Vagina (tissue), 2 donors: ENCODE measurements at regions not wholly inside any gene's neighbourhood (a gene's known extent, or its start where the extent isn't known, plus 50 kb on each side); places are given as distances from the start of the nearest gene placed in this dataset.

Source experiments
- DNase-seq, 2 donors: peaks; one replicate each; pipeline ENCODE4 v3.0.0-alpha.2; 2017; ENCODE audit errors: extremely low spot score in 2 of 2
- H3K27ac ChIP-seq: fragments of 200-600 bp; sonication (generic); one replicate; pipeline ENCODE4 v1.5.1; 2019
- H3K27me3 ChIP-seq: fragments of 200-600 bp; sonication (generic); one replicate; pipeline ENCODE4 v1.5.1; 2019
- H3K36me3 ChIP-seq, 2 donors: fragments of 200-600 bp; sonication (generic); one replicate each; pipeline ENCODE4 v1.5.1; 2017 to 2019
- H3K4me1 ChIP-seq: fragments of 200-600 bp; sonication (generic); one replicate; pipeline ENCODE4 v1.5.1; 2019
- H3K4me3 ChIP-seq, 2 donors: fragments of 200-600 bp; sonication (generic); 1 replicate in 1 of 2; 2 replicates in 1 of 2; pipeline ENCODE4 v1.5.1; 2016 to 2019
- H3K9me3 ChIP-seq: fragments of 200-600 bp; sonication (generic); one replicate; pipeline ENCODE4 v1.5.1; 2019
- POLR2A ChIP-seq, 2 donors: fragments of 450-650 bp; IDR thresholded peaks; one replicate each; pipeline ENCODE4 v1.6.1; 2017; ENCODE audit warnings: antibody characterized with exemption in 2 of 2, mild to moderate bottlenecking in 2 of 2, moderate library complexity in 2 of 2
- POLR2AphosphoS5 ChIP-seq, 2 donors: sonication (generic); formaldehyde crosslinking; IDR thresholded peaks; one replicate each; pipeline ENCODE4 v1.9.0; 2017; ENCODE audit warnings: antibody characterized with exemption in 2 of 2, mild to moderate bottlenecking in 2 of 2, low read depth in 1 of 2; ENCODE audit not compliant: insufficient read depth in 1 of 2
- intact Hi-C: fragments of 100-400 bp; cut with DNase I; formaldehyde crosslinking; loops from one replicate; pipeline ENCODE4 v1.15.1; 2023
- TF ChIP-seq, protein P1 (sequence below), 3 experiments: fragments of 450-650 bp in 2 of 3; fragments of 200-600 bp in 1 of 3; sonication (generic) in 1 of 3; IDR thresholded peaks; one replicate each; pipeline ENCODE4 v1.5.1; 2017 to 2019; ENCODE audit warnings: antibody characterized with exemption in 3 of 3, mild to moderate bottlenecking in 2 of 3, moderate library complexity in 2 of 3

GRCh38 chr9:93829271-93830011 is 125.7 kb downstream of the BARX1 start:
- no peak overlapping the region for H3K27ac ChIP-seq

GRCh38 chr9:93828331-93829097 is 126.6 kb downstream of the BARX1 start:
- Histone ChIP-seq H3K27ac (no peak overlapping the region), H3K27me3 (no peaks in the 10 kb centered on the region), H3K36me3 (no peaks in the 10 kb centered on the region), H3K9me3 (no peaks in the 10 kb centered on the region), H3K4me3 (no peak overlapping the region), H3K4me1 (peaks cover 9% of the 10 kb centered on the region)
- DNase-seq: peak in 1 of 2 donors; percentile 65
- TF ChIP-seq POLR2AphosphoS5 (IDR thresholded peaks at IDR 0.05; ENCODE audit: insufficient read depth in 1 of 2, low read depth in 1 of 2) (no peak), POLR2A (IDR thresholded peaks at IDR 0.05) (no peak)
- TF ChIP-seq, protein P1, sequence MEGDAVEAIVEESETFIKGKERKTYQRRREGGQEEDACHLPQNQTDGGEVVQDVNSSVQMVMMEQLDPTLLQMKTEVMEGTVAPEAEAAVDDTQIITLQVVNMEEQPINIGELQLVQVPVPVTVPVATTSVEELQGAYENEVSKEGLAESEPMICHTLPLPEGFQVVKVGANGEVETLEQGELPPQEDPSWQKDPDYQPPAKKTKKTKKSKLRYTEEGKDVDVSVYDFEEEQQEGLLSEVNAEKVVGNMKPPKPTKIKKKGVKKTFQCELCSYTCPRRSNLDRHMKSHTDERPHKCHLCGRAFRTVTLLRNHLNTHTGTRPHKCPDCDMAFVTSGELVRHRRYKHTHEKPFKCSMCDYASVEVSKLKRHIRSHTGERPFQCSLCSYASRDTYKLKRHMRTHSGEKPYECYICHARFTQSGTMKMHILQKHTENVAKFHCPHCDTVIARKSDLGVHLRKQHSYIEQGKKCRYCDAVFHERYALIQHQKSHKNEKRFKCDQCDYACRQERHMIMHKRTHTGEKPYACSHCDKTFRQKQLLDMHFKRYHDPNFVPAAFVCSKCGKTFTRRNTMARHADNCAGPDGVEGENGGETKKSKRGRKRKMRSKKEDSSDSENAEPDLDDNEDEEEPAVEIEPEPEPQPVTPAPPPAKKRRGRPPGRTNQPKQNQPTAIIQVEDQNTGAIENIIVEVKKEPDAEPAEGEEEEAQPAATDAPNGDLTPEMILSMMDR (IDR thresholded peaks at IDR 0.05): no peak
- intact Hi-C loops: no loop called here

More at GRCh38 chr9:93829271-93830011, 125.7 kb downstream of the BARX1 start:
- intact Hi-C loops: no loop called here
- Histone ChIP-seq H3K9me3 (no peaks in the 10 kb centered on the region), H3K4me1 (peaks cover 9% of the 10 kb centered on the region), H3K4me3 (no peak overlapping the region), H3K36me3 (no peaks in the 10 kb centered on the region), H3K27me3 (no peaks in the 10 kb centered on the region)
- TF ChIP-seq POLR2AphosphoS5 (IDR thresholded peaks at IDR 0.05; ENCODE audit: insufficient read depth in 1 of 2, low read depth in 1 of 2) (no peak), POLR2A (IDR thresholded peaks at IDR 0.05) (no peak)
- TF ChIP-seq, protein P1 (IDR thresholded peaks at IDR 0.05): no peak
- no peak for DNase-seq

- intact Hi-C loops: no loop called here
- H3K27me3 ChIP-seq: no peaks in the 10 kb centered on the region
- no peak overlapping the region for H3K27ac ChIP-seq
- H3K9me3 ChIP-seq: no peaks in the 10 kb centered on the region
- H3K4me3 ChIP-seq: peak overlapping the region; percentile 22 to 34
- no peaks in the 10 kb centered on the region for H3K36me3 ChIP-seq
- TF ChIP-seq, protein P1 (IDR thresholded peaks at IDR 0.05): peak in 2 of 3 experiments; percentile 50 to 52
- no peak for TF ChIP-seq POLR2AphosphoS5 (IDR thresholded peaks at IDR 0.05; ENCODE audit: insufficient read depth in 1 of 2, low read depth in 1 of 2)
- peak in 1 of 2 donors; percentile 29 for DNase-seq
- H3K4me1 ChIP-seq: peaks cover 9% of the 10 kb centered on the region
Observed at GRCh38 chr9:93827545-93828330, 127.4 kb downstream of the BARX1 start.

DNA sequence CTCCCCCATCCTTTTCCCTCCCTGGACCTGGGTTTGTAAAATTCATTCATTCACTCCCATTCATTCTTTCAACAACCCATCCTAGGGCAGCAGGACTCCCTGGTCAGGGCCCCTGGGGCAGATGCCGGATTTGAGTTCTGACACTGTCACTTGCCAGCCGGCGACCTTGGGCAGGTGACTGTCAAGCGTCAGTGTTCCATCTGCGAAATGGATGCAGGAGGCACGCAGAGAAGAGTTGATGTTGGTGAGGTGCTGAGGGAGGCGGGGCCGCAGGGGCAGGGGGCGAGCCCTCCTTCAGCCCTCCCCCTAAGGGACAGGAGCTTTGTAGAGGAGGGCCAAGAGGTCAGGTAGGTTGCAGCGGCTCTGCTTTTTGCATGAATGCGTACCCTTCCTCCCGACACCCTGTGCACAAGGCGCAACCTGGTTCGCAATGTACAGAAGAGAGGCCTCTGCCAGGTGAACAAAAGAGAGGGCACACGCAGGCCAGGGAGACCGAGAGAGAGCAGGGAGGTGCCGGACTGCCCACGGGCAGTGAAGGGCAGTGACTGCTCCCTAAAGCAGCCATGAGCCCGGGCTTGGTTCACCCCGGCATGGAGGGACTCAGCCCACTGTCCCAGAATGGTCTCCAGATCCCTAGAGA is 128.1 kb downstream of the BARX1 start:
- Histone ChIP-seq H3K27ac (no peak overlapping the region), H3K36me3 (no peaks in the 10 kb centered on the region), H3K9me3 (no peaks in the 10 kb centered on the region), H3K27me3 (no peaks in the 10 kb centered on the region), H3K4me3 (peak overlapping the region in 1 of 2 donors; percentile 34), H3K4me1 (peaks cover 9% of the 10 kb centered on the region)
- no peak for TF ChIP-seq POLR2AphosphoS5 (IDR thresholded peaks at IDR 0.05; ENCODE audit: insufficient read depth in 1 of 2, low read depth in 1 of 2)
- TF ChIP-seq POLR2A (IDR thresholded peaks at IDR 0.05): no peak
- TF ChIP-seq, protein P1 (IDR thresholded peaks at IDR 0.05): no peak
- peak in 1 of 2 donors; percentile 62 for DNase-seq
- intact Hi-C loops: no loop called here
